ENCODE measurements at regions not wholly inside any gene's neighbourhood (a gene's known extent, or its start where the extent isn't known, plus 50 kb on each side); places are given as distances from the start of the nearest gene placed in this dataset.

- H3K4me3 ChIP-seq (replicated peaks; ENCODE audit: low read depth, low read length), result no peak overlapping the region
- TF ChIP-seq CTCF (IDR thresholded peaks at IDR 0.05; ENCODE audit: low read depth, low read length, missing control alignments), result no peak
- DNase-seq (ENCODE audit: extremely low read depth, low read depth), result no peak
Measured at GRCh38 chr3:145892869-145893268, 268.1 kb downstream of the PLOD2 start.

GRCh38 chr3:145893331-145893730 is 267.7 kb downstream of the PLOD2 start:
- no peak for TF ChIP-seq CTCF (IDR thresholded peaks at IDR 0.05; ENCODE audit: low read depth, low read length, missing control alignments)
- DNase-seq (ENCODE audit: extremely low read depth, low read depth), result no peak
- H3K4me3 ChIP-seq (replicated peaks; ENCODE audit: low read depth, low read length), result no peak overlapping the region

- DNase-seq (ENCODE audit: extremely low read depth, low read depth), result no peak
- H3K4me3 ChIP-seq (replicated peaks; ENCODE audit: low read depth, low read length), result no peak overlapping the region
- TF ChIP-seq CTCF (IDR thresholded peaks at IDR 0.05; ENCODE audit: low read depth, low read length, missing control alignments), result no peak
Measured at GRCh38 chr3:145898487-145898886, 262.5 kb downstream of the PLOD2 start.

- H3K4me3 ChIP-seq (replicated peaks; ENCODE audit: low read depth, low read length), result no peak overlapping the region
- no peak for TF ChIP-seq CTCF (IDR thresholded peaks at IDR 0.05; ENCODE audit: low read depth, low read length, missing control alignments)
- no peak for DNase-seq (ENCODE audit: extremely low read depth, low read depth)
Measured at GRCh38 chr3:145899241-145899640, 261.7 kb downstream of the PLOD2 start.

GRCh38 chr3:145900056-145900829 is 260.7 kb downstream of the PLOD2 start:
- TF ChIP-seq CTCF (IDR thresholded peaks at IDR 0.05; ENCODE audit: low read depth, low read length, missing control alignments), result no peak
- no peak overlapping the region for H3K4me3 ChIP-seq (replicated peaks; ENCODE audit: low read depth, low read length)
- DNase-seq (ENCODE audit: extremely low read depth, low read depth), result no peak

- no peak overlapping the region for H3K4me3 ChIP-seq (replicated peaks; ENCODE audit: low read depth, low read length)
- no peak for TF ChIP-seq CTCF (IDR thresholded peaks at IDR 0.05; ENCODE audit: low read depth, low read length, missing control alignments)
- DNase-seq (ENCODE audit: extremely low read depth, low read depth), result no peak
Measured at GRCh38 chr3:145902166-145902565, 258.8 kb downstream of the PLOD2 start.
